ENCODE measurements at regions not wholly inside any gene's neighbourhood (a gene's known extent, or its start where the extent isn't known, plus 50 kb on each side); places are given as distances from the start of the nearest gene placed in this dataset.
"Not testable (repeated sequence)": the region's sequence is repeated elsewhere in the genome, so short reads cannot be mapped to it uniquely, and the experiment has no call there.

- DNase-seq (ENCODE audit: low spot score), result no peak
These were observed 226.0 kb upstream of the NDN start for GRCh38 chr15:23913081-23913480.

DNA sequence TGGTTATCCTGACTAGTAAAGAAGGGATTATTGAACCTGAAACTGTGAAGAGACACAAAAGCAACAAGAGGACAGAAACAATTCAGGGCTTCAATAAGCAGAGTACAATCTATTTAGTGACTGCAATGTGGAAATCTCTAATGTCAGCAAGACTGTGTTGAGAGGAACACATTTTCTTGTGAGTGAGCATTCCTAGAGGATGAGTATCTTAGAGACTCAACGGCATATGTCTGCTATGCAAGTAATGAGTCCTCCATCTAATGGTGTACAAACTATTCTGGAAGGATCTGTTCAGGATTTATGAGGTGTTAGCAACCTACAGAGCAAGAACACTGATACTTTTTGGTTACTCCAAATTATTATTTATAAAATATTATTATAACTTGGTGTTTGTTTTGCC is 226.5 kb upstream of the NDN start:
- no peak for DNase-seq (ENCODE audit: low spot score)

DNA sequence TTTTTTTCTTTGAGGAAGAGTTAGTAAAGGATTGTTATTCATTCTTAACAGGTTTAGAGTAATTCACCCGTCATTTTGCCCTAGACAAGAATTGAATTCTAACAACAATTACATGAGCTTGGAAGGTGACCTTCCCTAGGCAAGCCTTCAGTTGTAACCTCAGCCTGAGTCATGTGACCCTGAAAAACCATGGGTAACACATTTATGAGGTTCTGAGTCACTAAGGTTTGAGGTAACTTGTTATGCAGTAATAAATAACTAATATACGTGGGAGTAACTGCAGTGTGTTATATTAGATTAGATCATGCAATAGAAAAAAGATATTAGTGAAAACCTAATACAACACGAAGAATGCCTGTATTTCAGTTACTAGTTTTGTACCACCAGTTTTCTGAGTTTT is 237.6 kb upstream of the NDN start:
- DNase-seq (ENCODE audit: low spot score), result no peak

GRCh38 chr15:23954931-23955330 is 267.8 kb upstream of the NDN start:
- no peak for DNase-seq (ENCODE audit: low spot score)

DNA sequence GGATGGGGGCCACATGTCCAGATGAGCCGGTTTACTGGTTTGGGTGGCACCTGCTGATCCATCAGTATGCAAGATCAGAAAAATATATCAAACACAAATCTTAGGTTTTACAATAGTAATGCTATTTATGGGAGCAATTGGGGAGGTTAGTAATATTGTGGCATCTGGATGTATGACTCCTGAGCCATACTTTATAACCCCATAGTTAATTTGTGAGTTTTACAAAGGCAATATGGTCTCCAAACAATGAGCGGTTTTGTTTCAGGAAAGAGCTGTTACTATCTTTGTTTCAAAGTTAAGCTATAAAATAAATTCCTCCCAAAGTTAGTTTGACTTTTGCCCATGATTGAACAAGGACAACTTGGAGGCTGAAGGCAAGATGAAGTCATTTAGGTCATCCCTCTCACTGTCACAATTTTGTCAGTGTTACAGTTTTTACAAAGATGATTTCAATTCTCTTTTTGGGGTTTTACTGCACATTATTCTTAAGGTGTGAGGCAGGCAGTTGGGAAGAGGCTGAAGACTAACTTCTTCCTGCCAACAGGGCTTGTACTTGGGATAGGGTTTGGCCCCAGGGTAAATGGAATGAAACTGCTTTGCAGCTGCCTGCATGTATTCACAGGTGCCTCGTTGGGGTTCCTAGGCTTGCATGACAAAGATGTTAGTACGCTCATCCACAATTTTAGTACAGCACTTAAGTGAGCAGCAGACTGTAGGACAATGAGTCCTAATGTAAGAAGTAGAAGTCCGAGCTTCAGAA is 296.6 kb upstream of the NDN start:
- no peak for DNase-seq (ENCODE audit: low spot score)

DNA sequence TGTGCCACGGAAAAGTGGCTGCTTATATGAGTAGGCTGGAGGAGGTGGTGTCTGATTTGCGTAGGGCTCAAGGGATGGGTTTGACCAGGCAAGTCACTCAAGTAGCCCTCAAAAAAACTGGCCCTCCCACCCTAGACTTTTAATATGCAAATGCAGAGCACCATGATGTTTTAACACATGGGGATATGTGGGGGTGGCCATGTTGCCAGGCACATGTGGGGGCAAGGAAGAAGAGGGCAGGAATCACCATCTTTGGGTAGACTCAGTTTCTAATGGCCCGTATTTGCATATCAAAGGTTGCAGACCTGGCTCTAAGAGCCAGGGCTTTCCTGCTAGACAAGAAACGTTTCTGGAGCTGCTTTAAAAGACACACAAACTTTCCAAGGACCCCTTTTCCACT is 307.2 kb upstream of the NDN start:
- no peak for DNase-seq (ENCODE audit: low spot score)

DNA sequence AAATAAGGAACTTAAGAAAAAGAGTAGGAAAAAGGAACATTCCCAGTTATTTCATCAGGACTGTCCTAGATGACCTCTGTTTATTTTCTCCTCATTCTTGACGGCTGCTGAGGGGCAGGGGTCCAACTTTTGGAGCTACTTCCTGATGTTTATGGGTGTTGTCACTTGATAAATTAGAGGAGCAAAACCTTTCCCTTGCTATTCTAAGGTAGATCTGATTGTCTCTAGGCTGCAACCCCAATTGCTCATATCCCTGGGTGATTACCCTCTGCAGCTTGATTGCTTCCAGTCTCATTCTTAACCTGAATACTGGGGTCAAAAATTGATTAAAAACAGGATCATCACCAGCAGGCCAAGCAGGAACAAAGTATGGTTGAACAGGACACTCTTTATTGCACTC is 311.0 kb upstream of the NDN start:
- no peak for DNase-seq (ENCODE audit: low spot score)

- DNase-seq (ENCODE audit: low spot score), result no peak
These were observed 321.4 kb upstream of the NDN start for GRCh38 chr15:24008476-24008875.

GRCh38 chr15:24017470-24017869 is 330.4 kb upstream of the NDN start:
- DNase-seq (ENCODE audit: low spot score), result no peak

GRCh38 chr15:24039683-24040082 is 352.6 kb upstream of the NDN start:
- no peak for DNase-seq (ENCODE audit: low spot score)

DNA sequence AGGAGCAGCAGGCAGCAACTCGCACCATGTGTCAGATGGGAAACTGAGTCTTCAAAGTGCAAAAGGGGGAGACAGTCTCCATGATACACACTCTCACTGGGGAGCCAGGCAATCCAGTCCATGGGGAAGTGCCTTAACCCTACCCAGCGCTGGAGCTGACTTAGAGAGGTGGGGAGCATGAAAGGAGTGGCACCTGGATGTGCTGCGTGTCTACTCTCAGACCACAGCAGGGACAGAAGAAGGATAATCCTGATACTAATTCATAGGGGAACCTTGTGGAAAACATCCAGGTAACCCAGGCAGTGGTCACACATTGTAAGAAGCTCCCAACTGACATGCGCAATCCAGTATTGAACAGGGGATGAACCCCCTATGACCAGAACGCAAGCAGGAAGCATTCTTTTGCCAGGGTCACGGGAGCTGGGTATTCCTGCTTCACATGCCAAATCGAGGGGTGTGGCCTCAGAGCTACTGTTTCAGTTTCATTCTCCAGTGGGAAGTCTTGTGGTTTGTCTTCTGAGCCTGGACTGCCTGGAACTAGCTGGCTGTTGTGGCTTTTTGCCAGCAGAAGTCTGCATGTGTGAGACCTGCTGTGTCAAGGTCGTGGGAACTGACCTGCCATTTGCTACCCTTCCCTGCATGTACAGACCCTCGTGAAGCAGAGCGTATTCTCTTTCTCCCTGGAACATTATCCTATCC is 367.6 kb upstream of the NDN start:
- no peak for DNase-seq (ENCODE audit: low spot score)

GRCh38 chr15:24067733-24068501 is 380.8 kb upstream of the NDN start:
- no peak for DNase-seq (ENCODE audit: low spot score)

GRCh38 chr15:24075420-24076089 is 388.4 kb upstream of the NDN start:
- DNase-seq (ENCODE audit: low spot score), result no peak

DNA sequence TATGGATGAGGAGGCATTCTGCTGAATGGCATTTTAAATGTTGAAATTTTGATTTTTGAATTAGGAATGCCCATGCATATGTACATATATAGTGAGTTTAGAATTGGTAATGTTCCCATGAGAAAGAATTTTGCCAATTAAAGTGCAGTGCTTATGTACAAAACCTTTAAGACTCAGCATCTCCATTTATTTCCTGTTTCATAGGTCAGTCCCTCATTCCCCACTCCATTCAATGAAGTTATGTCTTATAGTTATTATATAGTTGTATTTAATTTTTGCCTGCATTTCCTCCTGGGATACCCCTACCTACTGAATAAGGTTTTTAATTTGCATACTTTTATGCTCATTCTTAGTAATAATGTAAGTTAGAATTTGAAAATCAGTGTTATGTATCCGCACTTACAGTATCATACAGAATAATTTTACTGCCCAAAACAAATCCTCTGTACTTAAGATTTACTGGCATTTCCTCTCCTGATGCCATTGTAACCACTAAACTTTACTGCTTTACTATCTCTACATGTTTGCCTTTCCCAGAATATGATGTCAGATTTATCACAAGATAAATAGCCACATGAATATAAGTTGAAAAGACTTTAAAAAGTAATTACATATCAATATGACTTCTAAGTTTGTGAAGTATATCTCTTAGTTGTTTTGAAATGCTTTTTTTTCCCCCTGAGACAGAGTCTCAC is 389.1 kb upstream of the NDN start:
- no peak for DNase-seq (ENCODE audit: low spot score)

DNA sequence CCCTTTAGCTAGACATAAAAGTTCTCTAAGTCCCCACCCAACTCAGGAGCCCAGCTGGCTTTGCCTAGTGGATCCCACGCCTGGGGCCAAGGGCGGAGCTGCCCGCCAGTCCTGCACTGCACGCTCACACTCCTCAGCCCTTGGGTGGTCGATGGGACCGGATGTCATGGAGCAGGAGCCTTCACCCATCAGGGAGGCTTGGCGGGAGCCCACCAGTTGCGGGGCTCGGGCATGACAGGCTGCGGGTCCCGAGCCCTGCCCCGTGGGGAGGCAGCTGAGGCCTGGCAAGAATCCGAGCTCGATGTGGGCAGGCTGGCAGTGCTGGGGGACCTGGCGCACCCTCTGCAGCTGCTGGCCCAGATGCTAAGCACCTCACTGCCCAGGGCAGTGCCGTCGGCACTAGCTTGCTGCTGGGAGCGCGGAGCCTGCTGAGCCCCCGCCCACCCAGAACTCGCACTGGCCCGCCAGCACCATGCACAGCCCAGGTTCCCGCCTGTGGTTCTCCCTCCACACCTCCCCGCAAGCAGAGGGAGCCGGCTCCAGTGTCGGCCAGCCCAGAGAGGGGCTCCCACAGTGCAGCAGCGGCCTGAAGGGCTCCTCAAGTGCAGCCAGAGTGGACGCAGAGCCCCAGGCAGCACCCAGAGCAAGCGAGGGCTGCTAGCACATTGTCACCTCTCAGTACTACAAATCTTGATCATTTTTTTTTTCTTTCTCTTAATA is 391.4 kb upstream of the NDN start:
- no peak for DNase-seq (ENCODE audit: low spot score)

DNA sequence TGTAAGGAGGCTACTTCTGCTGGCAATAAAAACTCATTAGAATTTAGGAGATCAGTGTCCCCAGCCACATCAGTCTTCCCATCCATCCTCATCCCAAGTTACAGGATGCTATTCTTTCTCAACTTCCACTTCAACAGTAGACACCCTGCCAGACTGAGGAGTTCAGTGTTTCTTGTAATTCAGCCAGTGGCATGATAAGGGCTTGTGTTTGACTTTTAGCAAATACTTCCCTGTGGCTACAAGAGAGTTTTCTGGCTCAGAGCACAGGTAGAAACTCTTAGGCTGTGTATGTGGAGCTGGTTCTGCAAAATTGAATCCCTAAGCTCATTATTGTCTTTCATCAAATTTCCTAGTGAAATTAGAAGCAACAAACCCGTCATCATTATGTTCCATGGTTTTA is 401.8 kb upstream of the NDN start:
- not testable (repeated sequence) for DNase-seq (ENCODE audit: low spot score)

GRCh38 chr15:24101503-24101902 is 414.4 kb upstream of the NDN start:
- DNase-seq (ENCODE audit: low spot score), result not testable (repeated sequence)

DNA sequence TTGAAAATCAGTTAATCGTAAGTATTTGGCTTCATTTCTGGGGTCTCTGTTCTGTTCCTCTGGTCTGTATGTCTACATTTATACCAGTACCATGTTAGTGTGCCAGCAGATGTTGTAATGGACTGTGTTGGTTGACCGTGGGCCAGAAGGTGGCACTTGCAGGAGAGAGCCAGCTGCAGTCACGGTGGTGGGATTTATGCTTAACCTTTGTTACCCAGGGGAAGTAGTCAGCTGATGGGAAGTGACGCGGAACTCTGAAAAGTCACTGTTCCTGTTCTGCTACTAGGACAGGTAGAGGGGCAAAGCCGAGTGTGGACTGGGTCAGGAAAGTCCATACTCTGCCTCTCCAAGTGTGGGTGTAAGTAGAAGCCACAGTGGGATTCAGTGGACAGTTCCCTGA is 420.4 kb upstream of the NDN start:
- DNase-seq (ENCODE audit: low spot score), result not testable (repeated sequence)

- DNase-seq (ENCODE audit: low spot score), result not testable (repeated sequence)
These were observed 420.8 kb upstream of the NDN start for GRCh38 chr15:24107948-24108347.

GRCh38 chr15:24108349-24108748 is 421.2 kb upstream of the NDN start:
- not testable (repeated sequence) for DNase-seq (ENCODE audit: low spot score)

Measured in mesenteric fat pad (tissue), 1 donor.